Cardiac muscle cell (in vitro differentiated cells and primary cell): ENCODE measurements at regions not wholly inside any gene's neighbourhood (a gene's known extent, or its start where the extent isn't known, plus 50 kb on each side); places are given as distances from the start of the nearest gene placed in this dataset.

Experiments used
- DNase-seq, 2 donors: peaks; one replicate each; pipeline versions ENCODE4 v3.0.0 to v3.0.0-alpha.2; 2010 to 2017; ENCODE audit warnings: low read depth in 1 of 2, low spot score in 1 of 2
- H3K27ac ChIP-seq: fragments of 200-600 bp; sonication (generic); 2 replicates; pipeline ENCODE4 v1.5.1; 2016
- H3K27me3 ChIP-seq: fragments of 200-600 bp; sonication (generic); 2 replicates; pipeline ENCODE4 v1.6.0; 2016; ENCODE audit warnings: control low read depth
- H3K36me3 ChIP-seq: fragments of 200-600 bp; sonication (generic); 2 replicates; pipeline ENCODE4 v1.5.1; 2016; ENCODE audit warnings: control low read depth
- H3K4me1 ChIP-seq: fragments of 200-600 bp; sonication (generic); 2 replicates; pipeline ENCODE4 v1.8.1; 2017; ENCODE audit warnings: low read depth, mild to moderate bottlenecking, mixed run types
- H3K4me3 ChIP-seq: fragments of 200-600 bp; sonication (generic); 2 replicates; pipeline ENCODE4 v1.5.1; 2016; ENCODE audit warnings: mild to moderate bottlenecking
- H3K9me3 ChIP-seq: fragments of 200-600 bp; sonication (generic); 2 replicates; pipeline ENCODE4 v1.5.1; 2017; ENCODE audit warnings: low read depth, mild to moderate bottlenecking, control low read depth
- CTCF ChIP-seq: IDR thresholded peaks from 2 replicates; pipeline ENCODE4 v1.5.1; 2012; ENCODE audit warnings: low read depth, mild to moderate bottlenecking, low read length

- Histone ChIP-seq H3K4me3 (no peak overlapping the region), H3K9me3 (no peaks in the 10 kb centered on the region), H3K27ac (no peak overlapping the region), H3K4me1 (no peaks in the 10 kb centered on the region), H3K36me3 (no peaks in the 10 kb centered on the region), H3K27me3 (no peaks in the 10 kb centered on the region)
- DNase-seq: no peak
- TF ChIP-seq CTCF: no peak
Measured at GRCh38 chr7:49479936-49480544, 293.4 kb upstream of the VWC2 start.

- TF ChIP-seq CTCF: no peak
- Histone ChIP-seq H3K9me3 (no peaks in the 10 kb centered on the region), H3K4me3 (no peak overlapping the region), H3K36me3 (no peaks in the 10 kb centered on the region), H3K27ac (no peak overlapping the region), H3K27me3 (no peaks in the 10 kb centered on the region), H3K4me1 (no peaks in the 10 kb centered on the region)
- DNase-seq: no peak
Measured at GRCh38 chr7:49481075-49481474, 292.4 kb upstream of the VWC2 start.

- Histone ChIP-seq H3K9me3 (no peaks in the 10 kb centered on the region), H3K27me3 (no peaks in the 10 kb centered on the region), H3K4me1 (no peaks in the 10 kb centered on the region), H3K36me3 (no peaks in the 10 kb centered on the region), H3K27ac (no peak overlapping the region), H3K4me3 (no peak overlapping the region)
- peak in 1 of 2 donors; percentile 16 for DNase-seq
- no peak for TF ChIP-seq CTCF
Measured at GRCh38 chr7:49483142-49483541, 290.3 kb upstream of the VWC2 start.

- H3K27ac ChIP-seq: no peak overlapping the region
- no peaks in the 10 kb centered on the region for H3K27me3 ChIP-seq
- H3K9me3 ChIP-seq: no peaks in the 10 kb centered on the region
- H3K36me3 ChIP-seq: no peaks in the 10 kb centered on the region
- peaks cover 4% of the 10 kb centered on the region for H3K4me1 ChIP-seq
- no peak overlapping the region for H3K4me3 ChIP-seq
- TF ChIP-seq CTCF: no peak
- no peak for DNase-seq
Measured at GRCh38 chr7:49486974-49487829, 286.2 kb upstream of the VWC2 start.

GRCh38 chr7:49487830-49488140 is 285.7 kb upstream of the VWC2 start:
- no peaks in the 10 kb centered on the region for H3K36me3 ChIP-seq
- H3K27ac ChIP-seq: no peak overlapping the region
- H3K27me3 ChIP-seq: no peaks in the 10 kb centered on the region
- TF ChIP-seq CTCF: no peak
- H3K4me1 ChIP-seq: peaks cover 4% of the 10 kb centered on the region
- no peak for DNase-seq
- no peaks in the 10 kb centered on the region for H3K9me3 ChIP-seq
- no peak overlapping the region for H3K4me3 ChIP-seq
